ENCODE measurements at regions not wholly inside any gene's neighbourhood (a gene's known extent, or its start where the extent isn't known, plus 50 kb on each side); places are given as distances from the start of the nearest gene placed in this dataset.

GRCh38 chr4:137955595-137955994 lies 286.6 kb downstream of the SLC7A11 start:
- Histone ChIP-seq H4K20me1 (ENCODE audit: insufficient read depth, low read length) (no peaks in the 10 kb centered on the region), H3K14ac (replicated peaks; ENCODE audit: low read depth, low read length) (no peak overlapping the region), H4K91ac (ENCODE audit: insufficient read depth, low read depth, low read length) (no peak overlapping the region), H3K56ac (ENCODE audit: extremely low read depth, insufficient read depth, low read length) (no peak overlapping the region), H2AK9ac (replicated peaks; ENCODE audit: low read depth, low read length, poor library complexity) (no peak overlapping the region), H3K4ac (ENCODE audit: low read depth, low read length) (no peak overlapping the region), H3K18ac (ENCODE audit: low read depth, low read length) (no peak overlapping the region), H3K79me1 (ENCODE audit: low read depth in 1 of 2, low read length in 2 of 2) (no peaks in the 10 kb centered on the region), H3K23ac (ENCODE audit: low read depth, low read length) (no peak overlapping the region), H3K36me3 (ENCODE audit: control insufficient read depth, insufficient read depth, low read length) (no peaks in the 10 kb centered on the region), H2BK5ac (ENCODE audit: low read depth, low read length, poor library complexity, severe bottlenecking) (no peak overlapping the region), H2BK15ac (ENCODE audit: low read depth, low read length) (no peak overlapping the region), H3K4me3 (ENCODE audit: insufficient read depth, low read depth, low read length) (no peak overlapping the region), H4K8ac (ENCODE audit: low read depth in 2 of 2, low read length in 2 of 2) (no peak overlapping the region), H3K4me1 (ENCODE audit: control insufficient read depth, insufficient read depth, low read length) (no peaks in the 10 kb centered on the region), H3K9me3 (ENCODE audit: control insufficient read depth, insufficient read depth, low read length) (no peaks in the 10 kb centered on the region), H3K27ac (ENCODE audit: insufficient read depth, low read length) (no peak overlapping the region), H3K9ac (ENCODE audit: low read depth, low read length) (no peak overlapping the region), H4K5ac (ENCODE audit: low read depth, low read length) (no peak overlapping the region), H3K9me1 (ENCODE audit: insufficient read depth, low read length) (no peaks in the 10 kb centered on the region), H2BK20ac (ENCODE audit: low read depth, low read length) (no peak overlapping the region), H2BK120ac (ENCODE audit: low read depth, low read length) (no peak overlapping the region), H3K4me2 (ENCODE audit: low read depth, low read length) (no peak overlapping the region), H3K27me3 (ENCODE audit: control insufficient read depth, insufficient read depth, low read length) (no peaks in the 10 kb centered on the region), H2AK5ac (ENCODE audit: low read depth, low read length) (no peak overlapping the region), H2AFZ (replicated peaks; ENCODE audit: low read length, poor library complexity) (no peak overlapping the region)
- ChIA-PET CTCF (no interaction called here), POLR2A (ENCODE audit: unreplicated experiment) (interaction anchor here (0.6 kb wide), 1 partner anchor 314 kb away, joined by 3 read pairs; no protein-coding TSS in a partner anchor)
- DNase-seq (no peak), ATAC-seq (ENCODE audit: low read depth) (no peak)
- no TSS peak for BruUV-seq (replicated peaks)
- in situ Hi-C loops (cut with MboI; ENCODE audit: low sequenced_read_pairs) (no loop called here), dilution Hi-C loops (cut with HindIII; ENCODE audit: low sequenced_read_pairs, unreplicated experiment) (no loop called here), intact Hi-C loops (cut with micrococcal nuclease) (no loop called here)
- WGBS, 2 experiments (ENCODE audit: extremely low coverage in 2 of 2, insufficient read length in 1 of 2): no CpG with 5 or more reads among the region's 1 CpG
- TF ChIP-seq NFE2L2 (IDR thresholded peaks at IDR 0.05; ENCODE audit: low read depth, low read length) (no peak), RCOR1 (IDR thresholded peaks at IDR 0.05; ENCODE audit: insufficient replicate concordance, low read length) (no peak), ELK1 (IDR thresholded peaks at IDR 0.05; ENCODE audit: borderline replicate concordance, low read depth, low read length) (no peak), FOS (IDR thresholded peaks at IDR 0.05; ENCODE audit: low read depth, low read length) (no peak), MAZ (IDR thresholded peaks at IDR 0.05; ENCODE audit: borderline replicate concordance, low read depth, low read length) (no peak), CHD1 (IDR thresholded peaks at IDR 0.05; ENCODE audit: low read depth, low read length) (no peak)

Data from IMR-90 (cell line).